GM12864 (cell line): ENCODE measurements at regions not wholly inside any gene's neighbourhood (a gene's known extent, or its start where the extent isn't known, plus 50 kb on each side); places are given as distances from the start of the nearest gene placed in this dataset.
"Not testable (repeated sequence)": the region's sequence is repeated elsewhere in the genome, so short reads cannot be mapped to it uniquely, and the experiment has no call there.

Source experiments
- DNase-seq: peaks from one replicate; pipeline ENCODE4 v3.0.0-alpha.2; 2011; ENCODE audit warnings: low read depth
- H3K4me3 ChIP-seq: 2 replicates; pipeline ENCODE4 v1.5.1; 2011; ENCODE audit warnings: mild to moderate bottlenecking, low read depth, low read length, control low read depth
- TF ChIP-seq, protein P1 (sequence below): IDR thresholded peaks from 2 replicates; pipeline ENCODE4 v1.5.1; 2011; ENCODE audit warnings: low read depth, mild to moderate bottlenecking, moderate library complexity, low read length, control low read depth, inconsistent platforms; ENCODE audit errors: missing control alignments

DNA sequence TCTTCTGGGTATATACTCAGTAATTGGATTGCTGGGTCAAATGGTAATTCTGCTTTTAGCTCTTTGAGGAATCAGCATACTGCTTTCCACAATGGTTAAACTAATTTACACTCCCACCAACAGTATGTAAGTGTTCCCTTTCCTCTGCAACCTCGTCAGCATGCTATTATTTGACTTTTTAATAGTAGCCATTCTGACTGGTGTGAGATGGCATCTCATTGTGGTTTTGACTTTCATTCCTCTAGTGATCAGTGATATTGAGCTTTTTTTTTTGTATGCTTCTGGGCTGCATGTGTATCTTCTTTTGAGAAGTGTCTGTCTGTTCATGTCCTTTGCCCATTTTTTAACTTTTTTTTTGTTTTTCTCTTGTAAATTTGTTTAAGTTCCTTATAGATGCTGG lies 279.4 kb downstream of the PTGER3 start:
- TF ChIP-seq, protein P1, sequence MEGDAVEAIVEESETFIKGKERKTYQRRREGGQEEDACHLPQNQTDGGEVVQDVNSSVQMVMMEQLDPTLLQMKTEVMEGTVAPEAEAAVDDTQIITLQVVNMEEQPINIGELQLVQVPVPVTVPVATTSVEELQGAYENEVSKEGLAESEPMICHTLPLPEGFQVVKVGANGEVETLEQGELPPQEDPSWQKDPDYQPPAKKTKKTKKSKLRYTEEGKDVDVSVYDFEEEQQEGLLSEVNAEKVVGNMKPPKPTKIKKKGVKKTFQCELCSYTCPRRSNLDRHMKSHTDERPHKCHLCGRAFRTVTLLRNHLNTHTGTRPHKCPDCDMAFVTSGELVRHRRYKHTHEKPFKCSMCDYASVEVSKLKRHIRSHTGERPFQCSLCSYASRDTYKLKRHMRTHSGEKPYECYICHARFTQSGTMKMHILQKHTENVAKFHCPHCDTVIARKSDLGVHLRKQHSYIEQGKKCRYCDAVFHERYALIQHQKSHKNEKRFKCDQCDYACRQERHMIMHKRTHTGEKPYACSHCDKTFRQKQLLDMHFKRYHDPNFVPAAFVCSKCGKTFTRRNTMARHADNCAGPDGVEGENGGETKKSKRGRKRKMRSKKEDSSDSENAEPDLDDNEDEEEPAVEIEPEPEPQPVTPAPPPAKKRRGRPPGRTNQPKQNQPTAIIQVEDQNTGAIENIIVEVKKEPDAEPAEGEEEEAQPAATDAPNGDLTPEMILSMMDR: no peak
- DNase-seq: no peak
- H3K4me3 ChIP-seq: no peak overlapping the region

DNA sequence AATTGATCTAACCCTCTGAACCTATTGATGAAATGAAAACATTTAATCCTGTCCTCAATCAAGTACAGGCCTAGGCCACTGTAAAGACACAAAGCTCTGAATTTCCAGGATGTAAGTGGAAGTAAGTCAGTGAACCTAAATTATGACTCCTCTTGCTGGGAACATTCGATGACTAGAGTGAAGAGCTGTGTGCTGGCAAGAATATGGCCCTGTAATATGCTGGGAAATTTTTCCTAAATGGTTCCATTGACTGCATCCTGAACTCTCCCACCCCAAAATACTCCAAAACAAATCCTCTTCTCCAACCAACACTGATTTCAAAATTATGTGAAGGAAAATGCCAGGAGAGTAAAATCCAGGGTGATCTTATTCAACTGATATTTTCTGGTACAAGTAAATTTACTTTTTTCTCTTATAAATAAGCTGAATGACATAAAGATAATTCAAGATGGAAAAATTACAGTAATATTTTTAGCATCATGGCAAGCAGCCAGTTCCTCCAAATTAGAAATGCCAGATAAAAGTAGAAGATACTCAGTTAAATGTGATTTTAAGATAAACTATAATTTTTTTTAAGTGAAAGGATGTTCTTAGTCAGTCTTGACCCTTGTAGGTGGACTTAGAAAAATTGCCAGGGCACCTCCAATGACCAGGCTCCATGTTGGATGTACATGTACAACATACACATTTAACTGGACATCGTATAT lies 269.4 kb downstream of the PTGER3 start:
- no peak for DNase-seq
- TF ChIP-seq, protein P1: no peak
- H3K4me3 ChIP-seq: no peak overlapping the region

DNA sequence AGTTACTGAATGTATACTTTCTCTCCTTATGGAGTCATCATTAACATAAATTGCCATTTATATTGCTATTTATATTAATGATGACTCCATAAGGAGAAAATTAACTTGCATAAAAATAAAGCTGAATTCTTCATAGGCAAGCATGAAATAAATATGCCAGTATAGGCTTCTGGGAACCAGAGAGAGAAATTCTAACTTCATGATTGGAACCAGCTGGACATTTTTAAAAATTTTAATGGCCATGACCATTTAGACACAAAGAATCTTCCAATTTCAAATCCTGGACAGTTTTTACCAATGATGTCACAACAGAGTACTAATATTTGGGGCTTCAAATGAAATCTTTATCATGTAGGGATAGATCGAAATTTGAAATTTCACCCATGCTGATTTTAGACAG lies 268.7 kb downstream of the PTGER3 start:
- no peak overlapping the region for H3K4me3 ChIP-seq
- TF ChIP-seq, protein P1: no peak
- DNase-seq: no peak

DNA sequence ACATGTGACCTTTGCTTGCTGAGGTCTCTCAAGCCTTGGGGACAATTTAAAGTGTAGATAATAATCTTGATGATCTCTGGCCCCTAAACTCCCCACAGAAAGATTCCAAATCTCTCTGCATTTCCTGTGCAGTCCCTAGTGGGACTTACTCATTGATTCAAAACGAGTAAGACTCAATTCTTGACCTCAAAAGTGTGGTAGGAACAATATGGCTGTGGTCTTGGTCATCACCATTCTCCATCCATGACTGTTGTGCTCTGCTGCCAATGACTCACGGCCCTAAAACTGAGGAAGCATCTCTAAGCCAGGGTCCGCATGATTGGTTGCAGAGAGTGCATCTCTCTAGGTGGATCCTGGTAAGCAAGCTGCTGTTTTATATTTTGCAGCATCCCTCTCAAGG lies 268.0 kb downstream of the PTGER3 start:
- DNase-seq: no peak
- no peak overlapping the region for H3K4me3 ChIP-seq
- TF ChIP-seq, protein P1: no peak

DNA sequence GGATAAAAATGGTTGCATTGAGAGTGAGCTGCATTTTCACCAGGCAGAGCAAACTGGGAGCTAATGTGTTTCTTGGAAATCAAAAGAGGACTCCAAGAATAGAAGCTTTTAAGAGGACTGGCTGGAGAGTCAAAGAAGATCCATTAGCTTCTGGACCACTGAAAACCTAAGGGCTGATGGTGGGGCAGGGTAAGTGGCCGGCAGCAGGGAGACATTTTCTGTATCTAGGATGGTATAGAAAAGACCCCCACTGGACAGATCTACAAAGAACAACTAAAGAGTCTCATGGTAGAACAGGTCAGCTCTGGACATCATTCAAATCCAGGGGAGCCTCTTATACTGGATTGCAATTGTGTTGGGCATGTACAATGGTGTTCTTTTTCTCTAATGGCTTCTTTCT lies 262.3 kb downstream of the PTGER3 start:
- DNase-seq: no peak
- TF ChIP-seq, protein P1: no peak
- H3K4me3 ChIP-seq: no peak overlapping the region

DNA sequence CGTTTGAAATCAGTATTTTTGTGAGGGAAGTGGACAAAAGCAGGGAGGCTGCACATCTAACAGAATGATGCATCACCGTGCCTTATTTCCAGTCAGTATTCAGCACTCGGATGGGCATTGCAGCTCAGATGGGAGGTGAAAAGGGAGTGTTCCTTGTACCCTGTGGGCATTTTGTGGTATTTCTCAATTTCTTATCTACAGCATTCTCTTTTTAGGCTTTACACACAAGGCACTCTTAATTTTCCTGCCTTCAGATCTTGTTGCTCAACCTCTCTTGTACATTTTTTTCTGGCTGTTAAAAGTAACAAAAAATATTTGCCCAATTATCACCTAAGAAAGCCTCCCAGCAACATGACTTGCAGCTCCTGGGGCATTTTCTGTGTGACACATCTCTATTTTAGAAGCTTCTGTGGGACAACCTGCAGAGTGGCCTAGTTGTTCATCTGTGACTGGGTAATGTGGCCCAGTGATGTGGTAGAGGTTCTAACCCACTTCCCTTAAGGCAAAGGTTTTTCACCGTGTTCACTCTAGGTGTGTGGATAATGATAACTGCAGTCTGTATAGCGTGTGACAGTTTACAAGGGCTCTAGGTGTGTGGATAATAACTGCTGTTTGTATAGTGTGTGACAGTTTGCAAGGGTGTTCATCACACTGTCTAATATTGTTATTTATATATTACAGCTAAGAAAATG lies 257.2 kb downstream of the PTGER3 start:
- DNase-seq: no peak
- TF ChIP-seq, protein P1: no peak
- H3K4me3 ChIP-seq: no peak overlapping the region

DNA sequence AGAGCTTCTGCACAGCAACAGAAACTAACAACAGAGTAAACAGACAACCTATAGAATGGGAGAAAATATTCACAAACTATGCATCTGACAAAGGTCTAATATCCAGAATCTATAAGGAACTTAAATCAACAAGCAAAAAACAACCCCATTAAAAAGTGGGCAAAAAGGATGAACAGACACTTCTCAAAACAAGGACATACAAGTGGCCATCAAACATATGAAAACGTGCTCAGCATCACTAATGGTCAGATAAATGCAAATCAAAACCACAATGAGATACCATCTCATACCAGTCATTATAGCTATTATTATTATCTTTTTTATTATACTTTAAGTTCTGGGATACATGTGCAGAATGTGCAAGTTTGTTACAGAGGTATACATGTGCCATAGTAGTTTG lies 252.6 kb downstream of the PTGER3 start:
- not testable (repeated sequence) for DNase-seq

DNA sequence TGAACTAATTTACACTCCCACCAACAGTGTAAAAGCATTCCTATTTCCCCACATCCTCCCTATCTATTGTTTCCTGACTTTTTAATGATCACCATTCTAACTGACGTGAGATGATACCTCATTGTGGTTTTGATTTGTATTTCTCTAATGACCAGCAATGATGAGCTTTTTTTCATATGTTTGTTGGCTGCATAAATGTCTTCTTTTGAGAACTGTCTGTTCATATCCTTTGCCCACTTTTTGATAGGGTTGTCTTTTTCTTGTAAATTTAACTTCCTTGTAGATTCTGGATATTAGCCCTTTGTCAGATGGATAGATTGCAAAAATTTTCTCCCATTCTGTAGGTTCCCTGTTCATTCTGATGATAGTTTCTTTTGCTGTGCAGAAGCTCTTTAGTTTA lies 251.3 kb downstream of the PTGER3 start:
- DNase-seq, H3K4me3 ChIP-seq: not testable (repeated sequence)

More for the DNA sequence above, 252.6 kb downstream of the PTGER3 start:
- H3K4me3 ChIP-seq: not testable (repeated sequence)

DNA sequence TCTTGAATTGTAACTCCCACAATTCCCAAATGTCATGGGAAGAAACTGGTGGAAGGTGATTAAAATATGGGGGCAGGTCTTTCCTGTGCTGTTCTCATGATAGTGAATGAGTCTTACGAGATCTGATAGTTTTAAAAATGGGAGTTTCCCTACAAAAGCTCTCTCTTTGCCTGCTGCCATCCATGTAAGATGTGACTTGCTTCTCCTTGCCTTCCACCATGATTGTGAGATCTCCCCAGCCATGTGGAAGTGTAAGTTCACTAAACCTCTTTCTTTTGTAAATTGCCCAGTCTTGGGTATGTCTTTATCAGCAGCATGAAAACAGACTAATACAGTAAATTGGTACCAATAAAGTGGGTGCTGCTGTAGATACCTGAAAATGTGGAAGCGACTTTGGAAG lies 245.0 kb downstream of the PTGER3 start:
- DNase-seq, H3K4me3 ChIP-seq: not testable (repeated sequence)
